HepG2 (cell line): ENCODE measurements at regions not wholly inside any gene's neighbourhood (a gene's known extent, or its start where the extent isn't known, plus 50 kb on each side); places are given as distances from the start of the nearest gene placed in this dataset.

Experiments
- ATAC-seq: fragments of 200-7000 bp; cut with Tn5 transposase; 3 replicates; pipeline ENCODE4 v1.9.1; 2020; ENCODE audit warnings: mild to moderate bottlenecking, moderate library complexity
- BruUV-seq: library from RNA; stranded (reverse); fragments of 400-500 nt; replicated peaks from 2 replicates; lab custom pipeline; 2021; lab: Mats Ljungman, UMichigan
- CTCF ChIA-PET: fragments of 300-600 bp; formaldehyde crosslinking; extraction: SDS; loops from one replicate; lab custom pipeline; 2021; ENCODE audit warnings: low total read pairs, inconsistent platforms, low intra/inter-chr PET ratio; lab: Yijun Ruan, JAX
- POLR2A ChIA-PET: fragments of 350-600 bp; sonication (Branson Sonifier 250); formaldehyde crosslinking; loops from one replicate; lab custom pipeline; 2020; ENCODE audit warnings: antibody characterized with exemption, inconsistent platforms; lab: Yijun Ruan, JAX
- DNase-seq: peaks from one replicate; pipeline ENCODE4 v3.0.0-alpha.2; 2015; ENCODE audit warnings: low spot score
- FAIRE-seq: peaks from 3 replicates; lab custom pipeline; 2011; peaks lifted over from hg19 to GRCh38; lab: Jason Lieb, UNC
- H2AFZ ChIP-seq: one replicate; pipeline ENCODE4 v1.6.1; 2011; ENCODE audit warnings: low read length, inconsistent platforms
- H3K27ac ChIP-seq: fragments of 300-600 bp; 3 replicates; pipeline ENCODE4 v1.8.0; 2011; ENCODE audit warnings: mixed run types, mild to moderate bottlenecking, mixed read lengths, low read length, inconsistent platforms; ENCODE audit not compliant: insufficient read depth; ENCODE audit errors: extremely low read length
- H3K27me3 ChIP-seq, 2 experiments: fragments of 200-600 bp in 1 of 2; 2 replicates in 1 of 2; 3 replicates in 1 of 2; pipeline versions ENCODE4 v1.6.0 to v1.8.0; 2011; ENCODE audit warnings: low read length in 2 of 2, mild to moderate bottlenecking in 2 of 2, moderate library complexity in 2 of 2, inconsistent platforms in 1 of 2; ENCODE audit not compliant: insufficient read depth in 2 of 2, control insufficient read depth in 1 of 2
- H3K36me3 ChIP-seq, 2 experiments: fragments of 200-600 bp in 1 of 2; replicated peaks in 1 of 2; 2 replicates in 1 of 2; 3 replicates in 1 of 2; pipeline versions ENCODE4 v1.5.1 to v1.8.0; 2011; ENCODE audit warnings: low read length in 2 of 2, inconsistent platforms in 1 of 2; ENCODE audit not compliant: insufficient read depth in 2 of 2, control insufficient read depth in 1 of 2
- H3K4me1 ChIP-seq: 2 replicates; pipeline ENCODE4 v1.5.1; 2012; ENCODE audit warnings: low read length, inconsistent platforms; ENCODE audit not compliant: insufficient read depth
- H3K4me2 ChIP-seq: 2 replicates; pipeline ENCODE4 v1.6.0; 2011; ENCODE audit warnings: low read depth, low read length, inconsistent platforms
- H3K4me3 ChIP-seq, 3 experiments: fragments of 200-600 bp in 1 of 3; sonication (generic), shearing (Covaris generic) in 1 of 3; replicated peaks in 1 of 3; 2 replicates each; pipeline ENCODE4 v1.5.1; 2011 to 2016; ENCODE audit warnings: low read length in 3 of 3, inconsistent platforms in 2 of 3, low read depth in 2 of 3, mild to moderate bottlenecking in 2 of 3, control low read depth in 1 of 3, mixed read lengths in 1 of 3; ENCODE audit not compliant: insufficient read depth in 1 of 3
- H3K79me2 ChIP-seq: one replicate; pipeline ENCODE4 v1.6.1; 2011; ENCODE audit warnings: low read length, inconsistent platforms; ENCODE audit not compliant: insufficient read depth
- H3K9ac ChIP-seq: 2 replicates; pipeline ENCODE4 v1.6.0; 2011; ENCODE audit warnings: mild to moderate bottlenecking, low read depth, low read length, inconsistent platforms; ENCODE audit not compliant: insufficient read depth
- H3K9me3 ChIP-seq: 2 replicates; pipeline ENCODE4 v1.5.1; 2012; ENCODE audit warnings: mild to moderate bottlenecking, low read length
- H4K20me1 ChIP-seq: 2 replicates; pipeline ENCODE4 v1.6.0; 2011; ENCODE audit warnings: inconsistent platforms, mild to moderate bottlenecking, low read length, moderate library complexity; ENCODE audit not compliant: insufficient read depth
- CENPT ChIP-seq: sonication (generic); formaldehyde crosslinking; IDR thresholded peaks from 2 replicates; pipeline ENCODE4 v1.8.0; 2022; ENCODE audit warnings: low read depth, mild to moderate bottlenecking, moderate library complexity, missing genetic modification reagents
- DNMT3B ChIP-seq: conservative IDR thresholded peaks from 2 replicates; pipeline ENCODE4 v1.6.1; 2016; ENCODE audit warnings: missing biosample characterization, control low read depth
- MLLT10 ChIP-seq: sonication (generic); formaldehyde crosslinking; IDR thresholded peaks from 2 replicates; pipeline ENCODE4 v1.4.0; 2020; ENCODE audit warnings: missing genetic modification reagents
- MXD1 ChIP-seq: sonication (generic); formaldehyde crosslinking; IDR thresholded peaks from 2 replicates; pipeline ENCODE4 v1.4.0; 2020; ENCODE audit warnings: mild to moderate bottlenecking, missing genetic modification reagents
- PATZ1 ChIP-seq: sonication (generic); formaldehyde crosslinking; IDR thresholded peaks from 2 replicates; pipeline ENCODE4 v1.4.0; 2020; ENCODE audit warnings: missing genetic modification reagents
- RNF219 ChIP-seq: sonication (generic); formaldehyde crosslinking; IDR thresholded peaks from 2 replicates; pipeline ENCODE4 v1.5.0; 2020; ENCODE audit warnings: mild to moderate bottlenecking, missing genetic modification reagents
- SP140L ChIP-seq: sonication (generic); formaldehyde crosslinking; IDR thresholded peaks from 2 replicates; pipeline ENCODE4 v1.4.0; 2020; ENCODE audit warnings: missing genetic modification reagents, borderline replicate concordance
- SRSF4 ChIP-seq: fragments of 200-400 bp; formaldehyde crosslinking; IDR thresholded peaks from one replicate; pipeline ENCODE4 v1.6.1; 2018; ENCODE audit warnings: mild to moderate bottlenecking, low read depth, low read length, moderate library complexity; ENCODE audit not compliant: poor library complexity, severe bottlenecking
- ZNF512 ChIP-seq: sonication (generic); formaldehyde crosslinking; IDR thresholded peaks from 2 replicates; pipeline ENCODE4 v1.4.0; 2020; ENCODE audit warnings: mild to moderate bottlenecking, missing genetic modification reagents
- ZNF556 ChIP-seq: sonication (generic); formaldehyde crosslinking; IDR thresholded peaks from 2 replicates; pipeline ENCODE4 v1.4.0; 2020; ENCODE audit warnings: mild to moderate bottlenecking, missing genetic modification reagents, borderline replicate concordance
- ZNF83 ChIP-seq: sonication (generic); formaldehyde crosslinking; IDR thresholded peaks from 2 replicates; pipeline ENCODE4 v1.4.0; 2020; ENCODE audit warnings: missing genetic modification reagents, mild to moderate bottlenecking, borderline replicate concordance
- ZSCAN20 ChIP-seq: sonication (generic); formaldehyde crosslinking; IDR thresholded peaks from 2 replicates; pipeline ENCODE4 v1.4.0; 2020; ENCODE audit warnings: missing genetic modification reagents, mild to moderate bottlenecking, borderline replicate concordance
- ZSCAN25 ChIP-seq: sonication (generic); formaldehyde crosslinking; IDR thresholded peaks from 2 replicates; pipeline ENCODE4 v1.8.0; 2022; ENCODE audit warnings: mild to moderate bottlenecking, missing genetic modification reagents
- ZSCAN5A ChIP-seq: sonication (generic); formaldehyde crosslinking; IDR thresholded peaks from 2 replicates; pipeline ENCODE4 v1.8.0; 2022; ENCODE audit warnings: mild to moderate bottlenecking, missing genetic modification reagents, borderline replicate concordance
- WGBS: methylation state at CpG from one replicate; pipeline ENCODE4 v1.1.6; 2017; ENCODE audit warnings: low lambda C conversion rate; 5-methylcytosine and 5-hydroxymethylcytosine counted together
- in situ Hi-C: cut with HindIII; loops from 2 replicates; pipeline ENCODE4 v1.10.0; 2017; ENCODE audit warnings: low pct_unique_long_range_greater_than_20kb; ENCODE audit not compliant: extremely low pct_ligation_motif_present
- intact Hi-C: fragments of 100-400 bp; cut with micrococcal nuclease; formaldehyde crosslinking; loops from one replicate; pipeline ENCODE4 v1.10.0; 2022; ENCODE audit not compliant: unreplicated experiment

GRCh38 chr6:21984135-21984534, 312.7 kb downstream of the PRL start (continued):
- TF ChIP-seq CENPT (CRISPR knock-in tag) (no peak), ZSCAN25 (CRISPR knock-in tag) (no peak), MLLT10 (no peak), ZSCAN20 (CRISPR knock-in tag) (no peak), MXD1 (no peak), DNMT3B (no peak), ZSCAN5A (CRISPR knock-in tag) (no peak), ZNF556 (CRISPR knock-in tag) (no peak), SRSF4 (no peak), SP140L (no peak), ZNF512 (CRISPR knock-in tag) (no peak)

- Histone ChIP-seq H3K27me3 (no peaks in the 10 kb centered on the region), H3K27ac (no peak overlapping the region), H3K9ac (no peak overlapping the region), H4K20me1 (no peaks in the 10 kb centered on the region), H3K36me3 (no peaks in the 10 kb centered on the region), H3K79me2 (no peaks in the 10 kb centered on the region), H3K9me3 (no peaks in the 10 kb centered on the region), H3K4me2 (no peak overlapping the region), H3K4me1 (no peaks in the 10 kb centered on the region), H3K4me3 (no peak overlapping the region), H2AFZ (no peak overlapping the region)
- BruUV-seq = no TSS peak
- in situ Hi-C loops = no loop called here
- CTCF ChIA-PET = no interaction called here
- POLR2A ChIA-PET = no interaction called here
- intact Hi-C loops = no loop called here
- no peak for DNase-seq
- FAIRE-seq = no peak
- 0% methylated on average over 1 of the region's 1 CpG for WGBS
- no peak for ATAC-seq
- no peak for TF ChIP-seq RNF219 (CRISPR knock-in tag)
- TF ChIP-seq PATZ1 = no peak
- TF ChIP-seq ZNF83 = no peak
Observed at GRCh38 chr6:21984561-21984960, 312.3 kb downstream of the PRL start.
